Stimulated activated CD4-positive, alpha-beta T cell treated with anti-CD3 and anti-CD28 coated beads, Interleukin-15, amount 100 ng/mL, for 1 hour (primary cell): ENCODE measurements at regions not wholly inside any gene's neighbourhood (a gene's known extent, or its start where the extent isn't known, plus 50 kb on each side); places are given as distances from the start of the nearest gene placed in this dataset.
"Not testable (repeated sequence)": the region's sequence is repeated elsewhere in the genome, so short reads cannot be mapped to it uniquely, and the experiment has no call there.

Source experiments
- DNase-seq, 2 donors: peaks; one replicate each; pipeline ENCODE4 v3.0.0-alpha.2; 2020; ENCODE audit warnings: low read depth in 1 of 2, low spot score in 1 of 2

DNA sequence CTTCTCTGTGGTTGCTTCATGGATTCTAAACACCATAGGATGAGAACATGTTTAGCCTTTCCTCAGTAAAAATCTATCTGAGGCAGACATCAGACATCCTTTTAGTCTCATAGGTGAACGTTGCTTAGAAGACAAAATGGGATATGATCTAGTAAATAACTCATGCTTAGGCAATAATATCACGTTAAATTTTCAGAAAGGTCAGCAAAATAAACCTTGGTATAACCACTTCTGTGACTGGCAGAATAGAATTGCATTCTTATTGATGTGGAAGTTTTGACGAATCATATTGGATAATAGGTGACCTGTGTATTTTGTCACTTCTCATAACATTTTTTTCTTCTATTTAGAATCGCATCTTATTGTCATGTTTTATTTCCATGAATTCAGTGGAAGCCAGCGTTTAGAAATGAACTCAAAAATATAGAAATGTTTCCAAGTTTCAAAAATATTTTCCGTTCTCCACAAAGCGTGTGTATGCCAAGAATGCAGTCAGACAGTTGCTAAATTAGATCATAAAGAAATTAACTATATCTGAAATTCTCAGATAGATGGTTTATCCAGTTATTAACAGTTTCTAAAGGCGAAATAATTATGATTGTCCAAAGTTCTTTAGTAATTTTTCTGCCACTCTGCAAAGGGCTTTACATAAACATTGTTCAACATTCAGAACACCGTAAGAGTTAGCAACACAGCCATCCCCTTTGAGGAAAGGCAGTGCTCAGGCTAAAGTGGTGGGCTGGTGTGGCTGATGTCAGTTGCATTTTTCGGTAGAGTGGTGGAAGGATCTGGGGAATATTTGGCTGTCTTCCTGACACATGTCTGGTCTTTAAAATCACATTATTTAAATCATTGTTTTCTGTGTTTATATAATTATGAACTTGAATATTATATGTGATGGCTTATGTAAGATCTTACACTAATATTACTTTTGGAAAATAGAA lies 827.2 kb downstream of the MTRR start:
- DNase-seq, result no peak

DNA sequence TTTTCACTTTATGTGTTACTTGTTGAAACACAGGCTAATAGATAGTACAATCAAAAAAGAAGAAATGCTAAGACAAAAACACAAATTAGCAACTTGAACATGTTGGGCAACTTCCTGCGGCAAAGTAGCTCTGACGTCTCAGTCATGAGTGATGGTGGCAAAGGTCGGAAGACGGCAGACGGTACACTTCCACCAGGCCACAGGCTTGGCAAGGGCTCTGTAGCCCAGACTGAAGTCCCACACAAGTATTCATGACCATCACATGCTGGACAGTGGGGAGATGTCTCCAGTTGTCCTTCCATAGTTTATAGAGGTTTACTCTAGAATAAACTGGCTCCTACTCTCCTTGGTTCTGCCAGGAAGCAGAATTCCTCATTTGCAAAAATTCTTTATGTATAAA lies 831.3 kb downstream of the MTRR start:
- no peak for DNase-seq

DNA sequence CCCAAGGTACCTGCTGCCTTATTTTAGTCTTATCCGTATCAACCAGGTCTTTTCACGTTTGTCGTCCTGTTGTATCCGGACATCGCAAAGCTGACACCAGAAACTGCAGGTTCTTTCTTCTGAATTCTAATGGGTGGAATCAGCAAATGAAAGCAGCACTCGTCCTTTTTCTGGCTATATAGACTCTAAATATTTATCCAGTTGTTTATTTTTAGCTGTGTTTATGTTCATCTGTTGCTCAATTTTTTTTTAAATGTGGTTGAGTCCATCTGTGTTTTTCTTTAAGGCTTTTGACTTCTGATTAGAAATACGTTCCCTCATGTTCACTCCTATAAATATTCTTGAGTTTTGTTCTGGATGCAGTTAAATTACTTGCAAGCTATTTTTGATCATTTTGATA lies 831.7 kb downstream of the MTRR start:
- no peak for DNase-seq

DNA sequence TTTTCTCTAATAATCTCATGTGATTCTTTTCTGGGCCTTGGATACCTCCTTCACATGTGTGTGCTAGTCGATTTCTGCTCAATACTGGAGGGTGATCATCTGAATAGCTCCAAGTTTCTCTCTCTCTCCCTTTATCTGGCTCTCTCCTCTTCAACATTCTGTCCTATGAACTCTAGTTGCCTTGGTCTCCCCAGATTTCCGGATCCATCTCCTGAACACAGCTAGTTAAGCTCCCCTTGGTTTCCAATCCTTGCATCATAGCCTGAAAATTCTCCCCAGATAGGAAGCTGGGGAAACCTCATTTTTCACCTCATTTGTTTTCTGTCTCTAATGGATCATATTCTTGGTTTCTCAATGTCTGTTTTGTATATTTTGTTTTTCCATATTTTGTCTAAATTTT lies 832.3 kb downstream of the MTRR start:
- no peak for DNase-seq

DNA sequence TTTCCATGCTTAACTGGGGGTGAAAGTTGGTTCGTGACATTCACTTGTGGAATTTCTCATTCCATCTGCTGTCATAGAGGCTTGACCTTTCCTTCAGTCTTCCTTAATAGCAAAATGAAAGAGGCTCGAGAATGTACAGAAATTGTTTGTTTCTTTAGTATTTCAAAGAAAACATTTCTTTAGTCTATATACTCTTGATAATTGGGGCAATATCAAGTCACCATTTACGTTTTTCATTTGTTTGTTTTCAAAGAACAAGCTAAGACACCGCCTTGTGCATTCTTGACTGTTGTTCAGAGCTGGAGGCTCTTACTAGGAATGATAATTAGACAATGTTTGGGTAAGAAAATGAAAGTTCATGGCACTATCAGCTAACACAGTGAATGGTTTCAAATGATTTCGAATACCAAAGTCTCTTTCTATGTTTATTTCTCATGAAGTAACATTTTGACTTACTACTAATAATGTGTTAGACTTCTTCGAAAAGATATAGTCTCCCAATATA lies 835.4 kb downstream of the SEMA5A start:
- no peak for DNase-seq

DNA sequence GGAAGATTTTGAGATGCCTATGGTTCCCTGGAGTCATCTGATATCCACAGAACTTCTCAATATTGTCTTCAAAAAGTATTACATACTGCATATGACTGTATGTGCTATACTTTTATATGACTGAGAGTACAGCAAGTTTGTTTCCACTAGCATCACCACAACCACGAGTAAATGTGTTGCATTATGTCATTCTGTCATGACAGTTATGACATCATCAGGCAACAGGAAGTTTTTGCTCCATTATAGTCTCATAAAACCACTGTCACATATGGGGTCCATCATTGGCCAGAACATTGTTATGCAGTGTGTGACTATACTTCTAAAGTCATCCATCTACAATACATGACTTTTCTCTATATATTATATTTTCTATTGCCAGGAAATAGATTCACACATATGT lies 831.7 kb downstream of the SEMA5A start:
- DNase-seq, result no peak

DNA sequence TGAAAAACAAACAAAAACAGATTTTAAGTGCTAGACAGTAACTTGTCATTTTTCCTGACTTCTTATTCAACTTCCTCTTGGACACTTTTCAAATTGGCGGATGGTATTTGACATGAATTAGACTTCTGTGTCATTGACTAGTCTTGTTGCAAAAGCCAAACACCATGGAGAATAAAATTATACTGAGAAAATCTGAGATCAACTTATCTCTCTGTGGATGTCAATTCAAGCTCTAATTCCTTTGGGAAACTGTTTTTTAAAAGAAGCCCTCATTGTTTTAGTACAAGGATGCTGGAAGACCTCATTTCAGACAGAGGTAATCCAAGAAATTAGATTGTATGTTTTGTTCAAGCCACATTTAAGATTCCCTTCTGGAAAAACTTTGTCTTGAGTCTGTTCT lies 831.0 kb downstream of the SEMA5A start:
- DNase-seq, result no peak

DNA sequence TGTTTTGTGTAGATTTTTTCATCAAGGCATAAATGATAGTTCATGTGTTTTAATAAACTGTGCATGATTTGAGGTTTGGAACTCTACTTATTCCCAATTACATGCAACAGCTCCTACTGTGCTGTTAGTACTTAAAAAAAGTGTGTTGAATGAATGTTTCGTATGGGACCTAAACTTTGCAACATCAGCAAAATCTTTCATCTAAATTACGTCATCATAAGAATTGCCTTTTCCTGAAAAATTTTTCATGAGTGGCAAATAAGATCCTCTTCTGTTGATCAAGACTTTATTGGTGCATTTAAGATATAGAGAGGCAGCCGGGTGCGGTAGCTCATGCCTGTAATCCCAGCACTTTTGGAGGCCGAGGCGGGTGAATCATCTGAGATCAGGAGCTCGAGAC lies 826.1 kb downstream of the SEMA5A start:
- no peak for DNase-seq

DNA sequence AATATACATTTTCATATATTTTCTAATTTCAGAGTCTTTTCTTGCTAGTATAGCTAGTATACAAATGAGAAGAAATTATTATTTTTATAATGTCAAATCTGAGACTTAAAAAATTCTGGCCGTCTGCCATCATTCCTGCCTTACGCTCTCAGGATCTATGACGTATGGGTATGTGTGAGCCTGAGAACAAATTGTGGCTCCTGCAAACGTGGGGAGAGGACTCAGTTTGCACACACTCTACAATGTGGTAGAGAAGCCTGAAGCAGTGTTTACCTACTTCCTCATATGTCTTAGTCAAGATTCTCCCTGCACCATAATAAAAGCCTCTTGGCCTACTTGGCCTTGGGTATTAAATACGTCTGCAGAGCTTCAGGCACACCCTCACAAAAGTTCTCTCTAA lies 825.4 kb downstream of the SEMA5A start:
- DNase-seq, result no peak

DNA sequence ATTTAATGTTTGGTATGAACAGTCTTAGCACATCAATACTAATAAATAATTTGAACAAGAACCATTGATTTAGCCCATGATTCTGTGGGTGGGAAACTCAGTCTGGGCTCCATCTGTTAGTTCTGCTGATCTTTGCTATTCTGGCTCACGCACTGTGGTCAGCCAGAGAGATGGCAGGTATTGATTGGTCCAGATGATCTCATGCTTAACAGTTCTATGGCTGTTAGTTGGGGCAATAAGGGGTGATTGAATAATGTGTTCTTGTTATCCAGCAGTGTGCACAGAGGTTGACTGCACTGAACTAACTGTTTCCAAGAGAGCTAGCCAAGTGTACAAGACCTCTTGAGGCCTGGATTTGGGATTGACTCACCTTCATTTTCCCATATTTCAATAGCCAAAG lies 824.3 kb downstream of the SEMA5A start:
- no peak for DNase-seq

DNA sequence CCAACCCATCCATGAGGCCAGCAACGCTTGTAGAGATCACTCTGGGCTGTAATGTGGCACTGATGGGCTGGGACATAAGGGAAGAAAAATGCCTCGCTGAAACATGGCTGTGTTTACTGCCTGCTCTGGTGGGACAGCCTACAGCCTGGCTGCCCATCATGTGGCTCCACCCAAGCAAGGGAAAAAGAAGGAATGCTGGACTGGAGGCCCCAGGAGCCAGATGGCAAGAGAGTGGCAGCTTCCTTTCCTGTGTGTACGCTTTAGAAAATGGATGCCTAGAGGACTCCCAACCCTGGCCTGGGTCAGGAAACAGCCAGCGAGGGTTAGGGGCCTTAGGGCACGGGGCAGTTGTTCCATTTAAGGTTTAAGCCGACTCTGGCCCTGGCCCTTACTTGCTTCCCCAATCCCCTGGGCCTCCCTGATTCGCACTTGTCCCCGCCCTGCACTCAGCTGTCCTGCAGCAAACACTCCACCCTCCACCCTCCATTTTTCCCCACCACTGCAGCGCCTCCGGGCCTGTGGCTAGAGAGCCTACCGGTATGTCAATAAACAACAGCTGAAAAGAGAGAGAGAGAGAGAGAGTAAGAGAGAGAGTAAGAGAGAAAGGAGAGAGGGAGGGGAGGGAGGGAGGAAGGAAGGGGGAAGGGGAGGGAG lies 819.4 kb downstream of the SEMA5A start:
- no peak for DNase-seq

DNA sequence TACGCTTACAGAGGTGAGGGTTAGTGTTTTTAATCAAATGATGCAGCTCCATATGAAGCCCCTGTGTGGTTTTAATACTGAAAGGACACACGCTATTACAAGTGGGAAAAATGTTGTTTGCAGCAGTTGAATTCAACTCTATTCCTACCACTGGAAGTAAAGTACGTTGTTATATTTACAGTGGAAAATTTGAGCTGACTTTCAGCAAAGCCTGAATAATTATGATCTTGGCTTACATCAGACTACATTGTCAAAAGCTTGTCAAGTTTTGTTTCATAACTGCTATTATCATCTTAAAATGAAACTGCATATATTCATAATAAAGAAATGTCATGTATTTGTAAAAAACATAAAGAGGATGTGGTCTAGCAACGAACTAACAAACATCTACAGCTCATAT lies 818.5 kb downstream of the SEMA5A start:
- no peak for DNase-seq

DNA sequence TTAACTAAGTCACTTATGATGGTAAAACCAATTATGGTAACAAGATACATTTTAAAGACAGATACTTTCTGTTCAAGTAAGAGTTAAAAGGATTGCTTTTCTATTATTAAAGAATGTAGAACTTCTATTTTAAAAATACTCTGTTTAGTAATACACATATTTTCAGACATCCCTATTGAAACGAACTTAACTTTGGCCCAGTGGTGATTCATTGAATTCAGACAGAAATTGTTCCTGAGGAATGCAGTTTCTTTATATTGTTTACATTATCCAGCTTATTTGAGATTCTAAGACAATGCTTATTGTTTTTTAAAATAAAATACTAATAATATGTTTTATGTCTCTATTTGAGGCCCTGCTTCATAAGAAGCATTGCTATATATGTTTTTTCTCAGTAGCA lies 816.4 kb downstream of the SEMA5A start:
- DNase-seq, result no peak

DNA sequence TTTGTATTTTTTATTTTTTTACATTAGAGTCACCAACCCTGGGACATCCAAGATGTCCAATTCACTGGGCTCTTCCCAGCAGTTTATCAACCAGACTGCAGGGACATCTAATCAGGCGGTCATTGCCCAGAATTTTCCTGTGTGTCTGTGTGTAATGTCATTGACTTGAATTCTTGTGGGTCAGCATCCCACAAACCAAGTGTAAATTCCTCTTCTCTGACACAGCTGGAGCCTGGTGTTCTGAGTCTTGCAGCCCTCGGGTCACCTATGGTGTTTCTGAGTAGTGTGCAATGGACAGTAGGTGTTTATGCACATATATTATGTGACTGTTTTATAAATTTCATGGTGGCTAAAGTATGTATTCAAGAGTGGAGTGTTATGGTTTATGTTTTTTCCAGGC lies 815.7 kb downstream of the SEMA5A start:
- no peak for DNase-seq

DNA sequence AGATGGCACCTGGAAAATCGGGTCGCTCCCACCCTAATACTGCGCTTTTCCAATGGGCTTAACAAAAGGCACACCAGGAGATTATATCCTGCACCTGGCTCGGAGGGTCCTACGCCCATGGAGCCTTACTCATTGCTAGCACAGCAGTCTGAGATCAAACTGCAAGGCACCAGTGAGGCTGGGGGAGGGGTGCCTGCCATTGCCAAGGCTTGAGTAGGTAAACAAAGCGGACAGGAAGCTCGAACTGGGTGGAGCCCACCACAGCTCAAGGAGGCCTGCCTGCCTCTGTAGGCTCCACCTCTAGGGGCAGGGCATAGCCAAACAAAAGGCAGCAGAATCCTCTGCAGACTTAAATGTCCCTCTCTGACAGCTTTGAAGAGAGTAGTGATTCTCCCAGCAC lies 814.8 kb downstream of the SEMA5A start:
- not testable (repeated sequence) for DNase-seq

DNA sequence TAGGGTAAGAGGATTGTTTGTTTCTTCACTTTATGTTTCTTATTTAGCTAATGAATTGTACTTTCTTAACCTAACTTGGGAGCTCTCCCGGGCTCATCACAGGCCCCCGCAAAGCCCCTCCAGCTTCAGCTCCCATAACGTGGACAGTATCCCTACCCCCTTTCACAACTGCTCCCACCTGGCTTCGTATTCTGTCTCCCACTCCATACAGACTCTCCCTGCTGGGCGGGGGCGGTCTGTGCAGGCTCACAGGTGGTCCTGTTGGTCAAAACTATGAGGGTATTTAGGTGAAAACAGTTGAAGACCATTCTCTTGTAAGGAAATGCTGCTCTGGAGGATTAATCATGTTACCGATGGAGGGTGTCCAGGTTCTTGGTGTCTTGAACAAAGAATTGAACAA lies 805.3 kb downstream of the SEMA5A start:
- DNase-seq, result no peak

DNA sequence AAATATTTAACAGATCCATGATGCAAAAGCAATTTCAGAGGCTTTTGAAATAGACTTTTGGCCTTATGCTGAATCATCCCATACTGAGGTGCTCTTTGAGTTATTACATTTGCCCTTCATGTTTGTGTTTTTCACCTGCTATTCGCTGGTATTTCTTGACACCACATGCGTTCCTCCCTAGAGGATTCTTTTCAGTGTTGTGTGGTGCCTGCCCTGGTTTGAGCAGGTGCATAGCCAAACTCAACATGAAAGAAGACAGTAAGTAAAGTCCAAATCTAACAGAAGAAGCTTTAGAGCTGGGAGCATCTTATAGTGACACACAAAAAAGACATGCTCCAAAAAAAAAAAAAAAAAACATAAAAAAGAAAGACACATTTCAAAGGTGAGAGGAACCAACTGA lies 796.3 kb downstream of the SEMA5A start:
- DNase-seq, result no peak

DNA sequence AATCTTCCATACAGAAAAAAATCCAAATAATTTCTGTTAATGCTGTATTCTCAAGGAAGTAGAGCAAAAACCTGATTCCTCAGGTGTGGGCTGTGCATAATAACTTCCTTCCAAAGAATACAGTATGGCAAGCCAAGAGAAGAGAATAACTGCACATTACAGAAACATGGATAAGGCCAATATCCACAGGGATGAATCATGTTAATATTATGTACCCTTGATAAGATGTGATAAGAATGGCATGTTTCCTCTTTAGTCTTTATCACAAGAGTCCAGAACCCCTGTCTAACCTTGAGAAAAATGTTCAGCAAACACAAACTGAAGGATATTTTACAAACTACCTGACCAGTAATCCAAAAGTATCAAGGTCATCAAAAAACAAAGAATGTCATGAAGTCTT lies 795.8 kb downstream of the SEMA5A start:
- no peak for DNase-seq

DNA sequence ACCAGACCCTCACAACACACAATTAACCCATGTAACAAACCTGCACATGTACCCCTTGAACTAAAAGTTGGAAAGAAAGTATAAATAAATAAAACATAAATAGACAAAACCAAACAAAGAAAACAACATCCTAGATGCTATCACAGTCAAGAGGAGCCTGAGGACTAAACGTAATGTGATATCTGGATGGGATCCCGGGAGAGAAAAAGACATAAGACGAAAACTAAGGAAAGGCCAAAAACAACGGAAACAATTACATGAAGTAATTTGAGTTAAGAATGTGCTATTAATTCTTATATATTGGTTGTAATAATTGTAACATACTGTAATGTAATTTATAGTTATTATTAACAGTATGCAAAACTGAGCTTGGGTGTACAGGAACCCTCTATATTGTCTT lies 793.9 kb downstream of the SEMA5A start:
- DNase-seq, result no peak

DNA sequence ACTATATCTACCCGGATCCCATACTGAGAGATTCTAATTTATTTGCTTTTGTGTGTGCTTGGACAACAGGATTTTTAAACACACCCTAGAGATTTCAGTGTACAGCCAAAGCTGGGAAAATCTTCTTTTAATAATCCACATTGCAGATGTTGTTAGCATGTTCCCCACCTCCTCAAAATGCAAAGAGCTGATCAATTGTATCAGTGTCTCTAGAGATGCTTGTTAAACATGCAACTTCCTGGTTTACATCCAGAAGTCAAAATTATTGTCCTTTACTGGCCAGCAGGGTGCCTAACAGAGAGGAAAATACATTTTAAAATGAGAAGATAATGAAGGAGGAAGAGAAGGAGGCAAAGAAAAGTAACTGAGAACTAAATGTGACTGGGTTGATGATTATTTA lies 793.3 kb downstream of the SEMA5A start:
- DNase-seq, result no peak

DNA sequence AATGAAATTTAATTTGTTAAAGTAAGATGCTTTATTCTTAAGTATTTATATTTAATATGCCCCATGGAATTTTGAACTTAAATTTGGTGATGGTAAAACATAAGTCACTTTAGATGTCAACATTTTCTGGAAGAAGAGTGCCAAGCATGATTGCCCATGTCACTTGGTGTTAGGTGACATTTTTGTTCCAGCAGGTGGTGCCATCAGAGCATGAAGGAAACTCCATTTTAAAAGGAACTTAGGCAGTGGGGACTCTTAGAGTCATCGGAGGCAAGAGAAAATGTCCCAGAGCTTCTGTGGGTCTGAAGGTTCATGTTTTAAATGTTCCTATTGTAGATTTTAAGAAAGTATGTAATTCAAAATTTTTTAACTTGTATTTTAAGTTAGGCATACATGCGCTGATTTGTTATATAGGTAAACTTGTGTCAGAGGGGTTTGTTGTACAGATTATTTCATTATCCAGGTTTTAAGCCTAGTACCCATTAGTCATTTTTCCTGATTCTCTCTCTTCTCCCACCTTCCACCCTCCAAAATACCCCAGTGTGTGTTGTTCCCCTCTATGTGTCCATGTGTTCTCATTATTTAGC lies 789.3 kb downstream of the SEMA5A start:
- no peak for DNase-seq

DNA sequence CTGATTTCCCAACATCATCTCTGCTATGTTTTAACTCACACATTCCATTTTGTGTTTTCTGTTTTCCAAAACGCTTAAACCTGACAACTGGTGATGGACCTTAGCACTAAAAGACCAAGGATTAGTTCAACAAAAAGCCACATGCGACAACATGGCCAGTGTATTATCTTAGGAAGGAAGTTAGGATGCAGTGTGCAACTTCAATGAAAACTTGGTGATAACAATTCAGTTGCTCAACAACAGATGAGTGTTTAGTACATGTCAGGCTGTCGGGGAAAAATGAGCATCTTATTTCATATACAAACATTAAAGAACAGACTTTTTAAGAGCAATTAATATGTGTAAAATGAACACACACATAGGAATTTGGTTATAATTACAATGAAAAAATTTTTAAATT lies 780.0 kb downstream of the SEMA5A start:
- no peak for DNase-seq
